DND-41 (cell line): ENCODE measurements at regions not wholly inside any gene's neighbourhood (a gene's known extent, or its start where the extent isn't known, plus 50 kb on each side); places are given as distances from the start of the nearest gene placed in this dataset.

Experiments used
- ATAC-seq: fragments of 200-7000 bp; cut with Tn5 transposase; 3 replicates; pipeline ENCODE4 v1.9.1; 2021; ENCODE audit warnings: low read depth; ENCODE audit not compliant: insufficient read depth
- DNase-seq: peaks from one replicate; pipeline ENCODE4 v3.0.0-alpha.2; 2020
- H2AFZ ChIP-seq: 2 replicates; pipeline ENCODE4 v1.6.0; 2012; ENCODE audit warnings: low read depth, low read length
- H3K27ac ChIP-seq: 2 replicates; pipeline ENCODE4 v1.5.1; 2012; ENCODE audit warnings: low read length, inconsistent platforms
- H3K27me3 ChIP-seq: fragments of 200-600 bp; sonication (generic); 2 replicates; pipeline ENCODE4 v1.6.0; 2012; ENCODE audit warnings: low read length, mild to moderate bottlenecking, inconsistent platforms; ENCODE audit not compliant: insufficient read depth, poor library complexity
- H3K36me3 ChIP-seq: 2 replicates; pipeline ENCODE4 v1.5.1; 2012; ENCODE audit warnings: low read length, inconsistent platforms; ENCODE audit not compliant: insufficient read depth
- H3K4me1 ChIP-seq: 2 replicates; pipeline ENCODE4 v1.5.1; 2012; ENCODE audit warnings: mild to moderate bottlenecking, low read length; ENCODE audit not compliant: insufficient read depth
- H3K4me2 ChIP-seq: 2 replicates; pipeline ENCODE4 v1.6.0; 2012; ENCODE audit warnings: mild to moderate bottlenecking, moderate library complexity, low read length, inconsistent platforms; ENCODE audit not compliant: insufficient read depth
- H3K4me3 ChIP-seq, 2 experiments: fragments of 200-600 bp in 1 of 2; shearing (Covaris generic) in 1 of 2; 2 replicates each; pipeline ENCODE4 v1.5.1; 2012 to 2016; ENCODE audit warnings: inconsistent platforms in 2 of 2, low read length in 2 of 2, mild to moderate bottlenecking in 2 of 2, low read depth in 1 of 2, moderate library complexity in 1 of 2
- H3K79me2 ChIP-seq: 2 replicates; pipeline ENCODE4 v1.6.0; 2012; ENCODE audit warnings: low read length, inconsistent platforms; ENCODE audit not compliant: insufficient read depth
- H3K9ac ChIP-seq: 2 replicates; pipeline ENCODE4 v1.6.0; 2012; ENCODE audit warnings: low read depth, mild to moderate bottlenecking, inconsistent platforms, low read length, moderate library complexity
- H3K9me3 ChIP-seq: 2 replicates; pipeline ENCODE4 v1.5.1; 2012; ENCODE audit warnings: low read length, moderate library complexity, mild to moderate bottlenecking, inconsistent platforms; ENCODE audit not compliant: insufficient read depth, severe bottlenecking
- H4K20me1 ChIP-seq: 2 replicates; pipeline ENCODE4 v1.6.0; 2012; ENCODE audit warnings: low read length; ENCODE audit not compliant: insufficient read depth
- EZH2 ChIP-seq: IDR thresholded peaks from 3 replicates; pipeline ENCODE4 v1.6.1; 2012; ENCODE audit warnings: borderline replicate concordance, low read depth, mild to moderate bottlenecking, moderate library complexity, low read length, inconsistent platforms; ENCODE audit not compliant: severe bottlenecking
- TF ChIP-seq, protein P1 (sequence below): IDR thresholded peaks from 2 replicates; pipeline ENCODE4 v1.5.1; 2012; ENCODE audit warnings: borderline replicate concordance, low read length, moderate library complexity, mild to moderate bottlenecking; ENCODE audit not compliant: poor library complexity, severe bottlenecking; ENCODE audit errors: extremely low read depth

DNA sequence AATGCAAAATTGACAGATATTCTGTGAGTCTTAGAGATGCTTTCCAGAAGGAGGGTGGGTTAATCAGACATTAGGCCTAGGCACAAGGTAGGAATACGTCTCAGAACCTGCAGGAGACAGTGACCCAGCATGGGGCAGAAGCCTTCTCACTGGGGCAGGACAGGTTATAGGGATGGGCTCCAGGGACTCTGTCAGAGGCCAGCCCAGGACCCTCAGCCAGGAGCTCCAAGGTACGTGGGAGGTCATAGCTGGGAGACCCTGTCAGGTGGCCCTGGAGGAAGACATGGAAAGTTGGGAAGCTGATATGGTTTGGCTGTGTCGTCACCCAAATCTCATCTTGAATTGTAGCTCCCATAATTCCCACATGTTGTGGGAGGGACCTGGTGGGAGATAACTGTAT lies 450.4 kb downstream of the GADD45G start:
- H3K4me1 ChIP-seq: no peaks in the 10 kb centered on the region
- no peaks in the 10 kb centered on the region for H3K79me2 ChIP-seq
- H3K4me3 ChIP-seq: no peak overlapping the region
- no peaks in the 10 kb centered on the region for H3K36me3 ChIP-seq
- no peak overlapping the region for H3K27ac ChIP-seq
- DNase-seq (no peak), ATAC-seq (no peak)
- TF ChIP-seq EZH2: no peak
- TF ChIP-seq, protein P1, sequence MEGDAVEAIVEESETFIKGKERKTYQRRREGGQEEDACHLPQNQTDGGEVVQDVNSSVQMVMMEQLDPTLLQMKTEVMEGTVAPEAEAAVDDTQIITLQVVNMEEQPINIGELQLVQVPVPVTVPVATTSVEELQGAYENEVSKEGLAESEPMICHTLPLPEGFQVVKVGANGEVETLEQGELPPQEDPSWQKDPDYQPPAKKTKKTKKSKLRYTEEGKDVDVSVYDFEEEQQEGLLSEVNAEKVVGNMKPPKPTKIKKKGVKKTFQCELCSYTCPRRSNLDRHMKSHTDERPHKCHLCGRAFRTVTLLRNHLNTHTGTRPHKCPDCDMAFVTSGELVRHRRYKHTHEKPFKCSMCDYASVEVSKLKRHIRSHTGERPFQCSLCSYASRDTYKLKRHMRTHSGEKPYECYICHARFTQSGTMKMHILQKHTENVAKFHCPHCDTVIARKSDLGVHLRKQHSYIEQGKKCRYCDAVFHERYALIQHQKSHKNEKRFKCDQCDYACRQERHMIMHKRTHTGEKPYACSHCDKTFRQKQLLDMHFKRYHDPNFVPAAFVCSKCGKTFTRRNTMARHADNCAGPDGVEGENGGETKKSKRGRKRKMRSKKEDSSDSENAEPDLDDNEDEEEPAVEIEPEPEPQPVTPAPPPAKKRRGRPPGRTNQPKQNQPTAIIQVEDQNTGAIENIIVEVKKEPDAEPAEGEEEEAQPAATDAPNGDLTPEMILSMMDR: no peak
- H2AFZ ChIP-seq: no peak overlapping the region
- no peak overlapping the region for H3K9ac ChIP-seq
- H3K27me3 ChIP-seq: no peaks in the 10 kb centered on the region
- H3K4me2 ChIP-seq: no peak overlapping the region
- peaks cover 2% of the 10 kb centered on the region for H3K9me3 ChIP-seq
- no peaks in the 10 kb centered on the region for H4K20me1 ChIP-seq

- no peak for DNase-seq
- H2AFZ ChIP-seq: no peak overlapping the region
- no peaks in the 10 kb centered on the region for H3K79me2 ChIP-seq
- no peaks in the 10 kb centered on the region for H3K4me1 ChIP-seq
- no peak overlapping the region for H3K4me2 ChIP-seq
- no peaks in the 10 kb centered on the region for H4K20me1 ChIP-seq
- ATAC-seq: no peak
- no peak overlapping the region for H3K4me3 ChIP-seq
- peaks cover 4% of the 10 kb centered on the region for H3K27me3 ChIP-seq
- peaks cover 2% of the 10 kb centered on the region for H3K9me3 ChIP-seq
- TF ChIP-seq EZH2: no peak
- TF ChIP-seq, protein P1: no peak
- H3K9ac ChIP-seq: no peak overlapping the region
- H3K36me3 ChIP-seq: no peaks in the 10 kb centered on the region
- no peak overlapping the region for H3K27ac ChIP-seq
Observed at GRCh38 chr9:90057361-90057760, 452.5 kb downstream of the GADD45G start.

DNA sequence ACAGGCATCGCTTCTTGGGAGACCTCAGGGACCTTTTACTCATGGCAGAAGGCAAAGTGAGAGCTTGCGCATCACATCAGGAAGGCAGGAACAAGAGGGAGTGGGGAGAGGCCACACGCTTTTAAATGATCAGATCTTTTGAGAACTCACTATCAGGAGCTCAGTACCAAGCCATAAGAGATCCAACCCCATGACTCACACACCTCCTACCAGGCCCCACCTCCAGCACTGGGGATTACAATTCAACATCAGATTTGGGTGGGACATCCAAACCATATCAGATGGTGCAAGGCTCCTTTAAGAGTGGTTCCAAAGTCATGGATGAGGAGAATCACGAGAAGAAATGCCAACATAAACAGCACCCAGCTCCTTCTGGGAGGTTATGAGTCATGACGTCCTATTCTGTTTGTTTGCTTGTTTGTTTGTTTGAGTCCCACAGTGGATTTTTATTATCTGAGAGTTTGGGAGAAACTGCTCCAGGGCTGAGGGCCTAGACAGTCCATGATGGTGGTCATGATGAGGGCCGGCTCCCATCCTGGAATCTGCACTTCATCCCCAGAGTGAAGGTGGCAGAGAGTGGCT lies 453.5 kb downstream of the GADD45G start:
- no peaks in the 10 kb centered on the region for H3K79me2 ChIP-seq
- peaks cover 4% of the 10 kb centered on the region for H3K27me3 ChIP-seq
- ATAC-seq (no peak), DNase-seq (no peak)
- no peak for TF ChIP-seq EZH2
- TF ChIP-seq, protein P1: no peak
- no peak overlapping the region for H3K27ac ChIP-seq
- no peak overlapping the region for H2AFZ ChIP-seq
- H3K9ac ChIP-seq: no peak overlapping the region
- H3K9me3 ChIP-seq: peaks cover 2% of the 10 kb centered on the region
- no peaks in the 10 kb centered on the region for H3K36me3 ChIP-seq
- H3K4me2 ChIP-seq: no peak overlapping the region
- no peak overlapping the region for H3K4me3 ChIP-seq
- H4K20me1 ChIP-seq: no peaks in the 10 kb centered on the region
- H3K4me1 ChIP-seq: no peaks in the 10 kb centered on the region
